Upper lobe of left lung (tissue), 4 donors: ENCODE measurements at regions not wholly inside any gene's neighbourhood (a gene's known extent, or its start where the extent isn't known, plus 50 kb on each side); places are given as distances from the start of the nearest gene placed in this dataset.

Experiments
- CTCF ChIP-seq, 6 experiments: fragments of 450-650 bp in 4 of 6; fragments of 200-600 bp in 2 of 6; sonication (generic) in 2 of 6; IDR thresholded peaks; one replicate each; pipeline ENCODE4 v1.5.1; 2016 to 2019; ENCODE audit warnings: antibody characterized with exemption in 6 of 6
- EP300 ChIP-seq, 4 donors: sonication (generic); formaldehyde crosslinking; IDR thresholded peaks; one replicate each; pipeline ENCODE4 v1.5.1; 2017; ENCODE audit warnings: antibody characterized with exemption in 4 of 4, control low read depth in 2 of 4
- POLR2A ChIP-seq, 4 donors: fragments of 450-650 bp; IDR thresholded peaks; one replicate each; pipeline ENCODE4 v1.5.1; 2016 to 2017; ENCODE audit warnings: antibody characterized with exemption in 4 of 4, mild to moderate bottlenecking in 2 of 4
- POLR2AphosphoS5 ChIP-seq, 2 donors: sonication (generic); formaldehyde crosslinking; IDR thresholded peaks; one replicate each; pipeline ENCODE4 v1.5.1; 2017; ENCODE audit warnings: antibody characterized with exemption in 2 of 2

- no peak for TF ChIP-seq EP300 (IDR thresholded peaks at IDR 0.05)
- no peak for TF ChIP-seq CTCF (IDR thresholded peaks at IDR 0.05)
- TF ChIP-seq POLR2A (IDR thresholded peaks at IDR 0.05): no peak
- no peak for TF ChIP-seq POLR2AphosphoS5 (IDR thresholded peaks at IDR 0.05)
These were observed 59.8 kb downstream of the INHBB start for GRCh38 chr2:120405759-120406099.
